GM23338 (cell line): ENCODE measurements at regions not wholly inside any gene's neighbourhood (a gene's known extent, or its start where the extent isn't known, plus 50 kb on each side); places are given as distances from the start of the nearest gene placed in this dataset.

ENCODE experiments used
- ATAC-seq: fragments of 200-7000 bp; cut with Tn5 transposase; 3 replicates; pipeline ENCODE4 v1.9.1; 2020
- DNase-seq: peaks from one replicate; pipeline ENCODE4 v3.0.0-alpha.2; 2015; ENCODE audit warnings: low spot score
- H2AFZ ChIP-seq: fragments of 200-600 bp; sonication (generic); 2 replicates; pipeline ENCODE4 v1.8.0; 2016; ENCODE audit warnings: antibody characterized with exemption, mild to moderate bottlenecking, moderate library complexity
- H3F3A ChIP-seq: fragments of 200-600 bp; sonication (generic); replicated peaks from 2 replicates; pipeline ENCODE4 v1.8.0; 2017; ENCODE audit warnings: antibody characterized with exemption, mixed run types, low read depth
- H3K27ac ChIP-seq: fragments of 200-600 bp; sonication (generic); 2 replicates; pipeline ENCODE4 v1.6.1; 2016; ENCODE audit warnings: low read depth
- H3K27me3 ChIP-seq: fragments of 200-600 bp; sonication (generic); 2 replicates; pipeline ENCODE4 v1.8.0; 2016; ENCODE audit warnings: mild to moderate bottlenecking, mixed run types, moderate library complexity; ENCODE audit not compliant: insufficient read depth
- H3K36me3 ChIP-seq: fragments of 200-600 bp; sonication (generic); 2 replicates; pipeline ENCODE4 v1.8.0; 2016; ENCODE audit warnings: mild to moderate bottlenecking; ENCODE audit not compliant: insufficient read depth
- H3K4me1 ChIP-seq: fragments of 200-600 bp; sonication (generic); 2 replicates; pipeline ENCODE4 v1.8.0; 2016; ENCODE audit warnings: mild to moderate bottlenecking, moderate library complexity; ENCODE audit not compliant: insufficient read depth
- H3K4me2 ChIP-seq: fragments of 200-600 bp; sonication (generic); 2 replicates; pipeline ENCODE4 v1.7.1; 2017; ENCODE audit warnings: mixed run types
- H3K4me3 ChIP-seq: fragments of 200-600 bp; sonication (generic); 2 replicates; pipeline ENCODE4 v1.6.1; 2016; ENCODE audit warnings: mixed run types
- H3K79me2 ChIP-seq: fragments of 200-600 bp; sonication (generic); replicated peaks from 2 replicates; pipeline ENCODE4 v1.8.0; 2017; ENCODE audit warnings: mild to moderate bottlenecking; ENCODE audit not compliant: insufficient read depth
- H3K9me2 ChIP-seq: fragments of 200-600 bp; sonication (generic); 2 replicates; pipeline ENCODE4 v1.8.0; 2017; ENCODE audit not compliant: insufficient read depth
- H4K20me1 ChIP-seq: fragments of 200-600 bp; sonication (generic); replicated peaks from 2 replicates; pipeline ENCODE4 v1.8.0; 2017; ENCODE audit warnings: mild to moderate bottlenecking; ENCODE audit not compliant: insufficient read depth
- H3K27ac Mint-ChIP-seq: 2 replicates; pipeline ENCODE4 v1.8.0; 2020; ENCODE audit warnings: inconsistent platforms, mild to moderate bottlenecking, moderate library complexity, mixed read lengths
- H3K27me3 Mint-ChIP-seq: 3 replicates; pipeline ENCODE4 v1.8.0; 2022; ENCODE audit warnings: low read depth, mild to moderate bottlenecking, moderate library complexity, mixed read lengths, inconsistent platforms; ENCODE audit not compliant: insufficient read depth, poor library complexity
- H3K36me3 Mint-ChIP-seq: 3 replicates; pipeline ENCODE4 v1.8.0; 2021; ENCODE audit warnings: low read depth, mild to moderate bottlenecking, inconsistent platforms, moderate library complexity, mixed read lengths
- H3K4me1 Mint-ChIP-seq: 3 replicates; pipeline ENCODE4 v1.8.0; 2020; ENCODE audit warnings: mild to moderate bottlenecking, inconsistent platforms, mixed read lengths
- H3K4me3 Mint-ChIP-seq: 3 replicates; pipeline ENCODE4 v1.8.0; 2021; ENCODE audit warnings: moderate library complexity, mild to moderate bottlenecking, inconsistent platforms, mixed read lengths
- H3K9me3 Mint-ChIP-seq: 3 replicates; pipeline ENCODE4 v1.8.0; 2020; ENCODE audit warnings: moderate library complexity, mild to moderate bottlenecking, inconsistent platforms, mixed read lengths
- CREB1 ChIP-seq: fragments of 250-450 bp; sonication (Bioruptor Pico); IDR thresholded peaks from 2 replicates; pipeline ENCODE4 v1.5.0; 2020; ENCODE audit warnings: low read depth, mild to moderate bottlenecking, moderate library complexity
- EZH2 ChIP-seq: fragments of 200-600 bp; sonication (generic); IDR thresholded peaks from one replicate; pipeline ENCODE4 v1.8.0; 2017; ENCODE audit warnings: antibody characterized with exemption, mild to moderate bottlenecking, low read depth; ENCODE audit not compliant: unreplicated experiment
- EZH2phosphoT487 ChIP-seq: fragments of 200-600 bp; sonication (generic); IDR thresholded peaks from one replicate; pipeline ENCODE4 v1.8.1; 2018; ENCODE audit warnings: antibody characterized with exemption; ENCODE audit not compliant: unreplicated experiment
- JUNB ChIP-seq: IDR thresholded peaks from one replicate; pipeline ENCODE4 v1.6.1; 2016; ENCODE audit warnings: antibody characterized with exemption; ENCODE audit not compliant: unreplicated experiment
- NANOG ChIP-seq: IDR thresholded peaks from 2 replicates; pipeline ENCODE4 v1.6.1; 2016; ENCODE audit warnings: antibody characterized with exemption, borderline replicate concordance
- STAT1 ChIP-seq: IDR thresholded peaks from one replicate; pipeline ENCODE4 v1.6.1; 2016; ENCODE audit warnings: antibody characterized with exemption; ENCODE audit not compliant: unreplicated experiment
- ZNF331 ChIP-seq: fragments of 250-450 bp; sonication (Bioruptor Pico); IDR thresholded peaks from 2 replicates; pipeline ENCODE4 v1.5.0; 2020; ENCODE audit warnings: low read depth, mild to moderate bottlenecking, moderate library complexity
- TF ChIP-seq, protein P1 (sequence below): IDR thresholded peaks from 2 replicates; pipeline ENCODE4 v1.6.1; 2016; ENCODE audit warnings: antibody characterized with exemption
- TF ChIP-seq, protein P2 (sequence below), 2 experiments: fragments of 200-600 bp in 1 of 2; sonication (generic) in 1 of 2; conservative IDR thresholded peaks; 2 replicates each; pipeline versions ENCODE4 v1.5.1 to v1.6.1; 2016 to 2017; ENCODE audit warnings: antibody characterized with exemption in 2 of 2, low read depth in 2 of 2, mild to moderate bottlenecking in 2 of 2, moderate library complexity in 1 of 2
- TF ChIP-seq, protein P3 (sequence below): fragments of 250-450 bp; sonication (Bioruptor Pico); IDR thresholded peaks from 2 replicates; pipeline ENCODE4 v1.5.0; 2020; ENCODE audit warnings: mild to moderate bottlenecking, moderate library complexity
- TF ChIP-seq, protein P4 (sequence below): IDR thresholded peaks from one replicate; pipeline ENCODE4 v1.6.1; 2018; ENCODE audit warnings: antibody characterized with exemption; ENCODE audit not compliant: unreplicated experiment

DNA sequence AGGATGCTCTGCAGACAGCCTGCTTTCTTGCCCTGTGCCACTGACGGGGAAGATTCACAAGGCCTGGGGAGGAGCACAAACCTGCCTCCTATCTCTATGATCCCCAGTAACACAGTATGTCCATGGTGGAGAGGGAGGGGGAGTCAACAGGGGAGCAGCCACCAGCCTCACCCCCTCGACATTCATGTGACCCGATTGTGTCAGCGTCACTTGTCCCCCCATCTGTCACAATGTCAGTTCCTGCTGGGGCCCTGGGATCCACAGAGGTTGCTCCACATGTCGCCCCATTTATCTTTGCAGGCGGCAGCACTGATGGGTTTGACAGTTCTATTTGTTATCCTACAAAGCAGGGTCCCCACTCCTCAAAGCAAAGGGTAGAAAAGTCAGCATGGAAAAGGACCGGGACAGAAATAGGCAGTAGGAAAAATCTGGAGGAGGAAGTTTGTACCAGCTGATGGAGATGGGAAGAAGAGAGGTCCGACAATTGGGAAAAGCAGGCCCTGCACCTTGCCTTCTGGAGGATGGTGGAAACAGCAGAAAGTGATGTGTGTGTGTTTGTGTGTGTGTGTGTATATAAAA lies 130.9 kb downstream of the SEC16B start (continued):
- TF ChIP-seq EZH2 (no peak), EZH2phosphoT487 (no peak), NANOG (no peak), STAT1 (no peak), CREB1 (CRISPR knock-in tag) (no peak)
- TF ChIP-seq, protein P1, sequence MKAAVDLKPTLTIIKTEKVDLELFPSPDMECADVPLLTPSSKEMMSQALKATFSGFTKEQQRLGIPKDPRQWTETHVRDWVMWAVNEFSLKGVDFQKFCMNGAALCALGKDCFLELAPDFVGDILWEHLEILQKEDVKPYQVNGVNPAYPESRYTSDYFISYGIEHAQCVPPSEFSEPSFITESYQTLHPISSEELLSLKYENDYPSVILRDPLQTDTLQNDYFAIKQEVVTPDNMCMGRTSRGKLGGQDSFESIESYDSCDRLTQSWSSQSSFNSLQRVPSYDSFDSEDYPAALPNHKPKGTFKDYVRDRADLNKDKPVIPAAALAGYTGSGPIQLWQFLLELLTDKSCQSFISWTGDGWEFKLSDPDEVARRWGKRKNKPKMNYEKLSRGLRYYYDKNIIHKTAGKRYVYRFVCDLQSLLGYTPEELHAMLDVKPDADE, result no peak
- TF ChIP-seq, protein P2, sequence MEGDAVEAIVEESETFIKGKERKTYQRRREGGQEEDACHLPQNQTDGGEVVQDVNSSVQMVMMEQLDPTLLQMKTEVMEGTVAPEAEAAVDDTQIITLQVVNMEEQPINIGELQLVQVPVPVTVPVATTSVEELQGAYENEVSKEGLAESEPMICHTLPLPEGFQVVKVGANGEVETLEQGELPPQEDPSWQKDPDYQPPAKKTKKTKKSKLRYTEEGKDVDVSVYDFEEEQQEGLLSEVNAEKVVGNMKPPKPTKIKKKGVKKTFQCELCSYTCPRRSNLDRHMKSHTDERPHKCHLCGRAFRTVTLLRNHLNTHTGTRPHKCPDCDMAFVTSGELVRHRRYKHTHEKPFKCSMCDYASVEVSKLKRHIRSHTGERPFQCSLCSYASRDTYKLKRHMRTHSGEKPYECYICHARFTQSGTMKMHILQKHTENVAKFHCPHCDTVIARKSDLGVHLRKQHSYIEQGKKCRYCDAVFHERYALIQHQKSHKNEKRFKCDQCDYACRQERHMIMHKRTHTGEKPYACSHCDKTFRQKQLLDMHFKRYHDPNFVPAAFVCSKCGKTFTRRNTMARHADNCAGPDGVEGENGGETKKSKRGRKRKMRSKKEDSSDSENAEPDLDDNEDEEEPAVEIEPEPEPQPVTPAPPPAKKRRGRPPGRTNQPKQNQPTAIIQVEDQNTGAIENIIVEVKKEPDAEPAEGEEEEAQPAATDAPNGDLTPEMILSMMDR (conservative IDR thresholded peaks at IDR 0.05; ENCODE audit: low read depth in 2 of 2), result no peak

DNA sequence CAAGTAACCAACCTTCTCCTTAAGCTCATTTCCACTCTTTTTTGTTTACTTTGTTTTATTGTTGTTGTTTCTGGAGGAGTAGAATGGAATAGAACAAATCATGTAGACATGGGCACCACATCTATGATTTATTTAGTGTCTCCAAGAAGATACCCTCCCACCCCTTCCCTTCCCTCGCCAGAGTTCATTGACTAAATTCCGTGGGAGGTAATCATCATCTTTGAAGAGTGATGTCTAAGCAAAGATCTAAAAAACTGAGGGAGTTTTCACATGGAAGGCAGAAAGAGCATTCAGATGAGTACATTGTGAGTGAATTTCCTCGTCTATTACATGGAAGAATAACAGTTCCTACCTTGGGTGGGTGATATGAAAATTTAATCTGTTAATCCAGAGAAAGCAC lies 136.2 kb downstream of the SEC16B start:
- Histone ChIP-seq H3K4me1 (peaks cover 10% of the 10 kb centered on the region; the same call in 1 of the 2 replicates), H3K36me3 (no peaks in the 10 kb centered on the region), H4K20me1 (no peaks in the 10 kb centered on the region), H3K4me2 (no peak overlapping the region), H3K79me2 (no peaks in the 10 kb centered on the region), H2AFZ (no peak overlapping the region), H3K4me3 (no peak overlapping the region), H3K9me2 (peaks cover 9% of the 10 kb centered on the region; the same call in 1 of the 2 replicates), H3F3A (no peaks in the 10 kb centered on the region), H3K27me3 (no peaks in the 10 kb centered on the region), H3K27ac (no peak overlapping the region)
- Mint-ChIP-seq H3K36me3 (no peaks in the 10 kb centered on the region), H3K4me1 (peaks cover 3% of the 10 kb centered on the region; the same call in 2 of the 3 replicates), H3K27me3 (no peaks in the 10 kb centered on the region), H3K9me3 (no peaks in the 10 kb centered on the region), H3K27ac (no peak overlapping the region), H3K4me3 (no peak overlapping the region)
- DNase-seq (no peak), ATAC-seq (no peak)
- TF ChIP-seq, protein P1, result no peak
- TF ChIP-seq, protein P3, sequence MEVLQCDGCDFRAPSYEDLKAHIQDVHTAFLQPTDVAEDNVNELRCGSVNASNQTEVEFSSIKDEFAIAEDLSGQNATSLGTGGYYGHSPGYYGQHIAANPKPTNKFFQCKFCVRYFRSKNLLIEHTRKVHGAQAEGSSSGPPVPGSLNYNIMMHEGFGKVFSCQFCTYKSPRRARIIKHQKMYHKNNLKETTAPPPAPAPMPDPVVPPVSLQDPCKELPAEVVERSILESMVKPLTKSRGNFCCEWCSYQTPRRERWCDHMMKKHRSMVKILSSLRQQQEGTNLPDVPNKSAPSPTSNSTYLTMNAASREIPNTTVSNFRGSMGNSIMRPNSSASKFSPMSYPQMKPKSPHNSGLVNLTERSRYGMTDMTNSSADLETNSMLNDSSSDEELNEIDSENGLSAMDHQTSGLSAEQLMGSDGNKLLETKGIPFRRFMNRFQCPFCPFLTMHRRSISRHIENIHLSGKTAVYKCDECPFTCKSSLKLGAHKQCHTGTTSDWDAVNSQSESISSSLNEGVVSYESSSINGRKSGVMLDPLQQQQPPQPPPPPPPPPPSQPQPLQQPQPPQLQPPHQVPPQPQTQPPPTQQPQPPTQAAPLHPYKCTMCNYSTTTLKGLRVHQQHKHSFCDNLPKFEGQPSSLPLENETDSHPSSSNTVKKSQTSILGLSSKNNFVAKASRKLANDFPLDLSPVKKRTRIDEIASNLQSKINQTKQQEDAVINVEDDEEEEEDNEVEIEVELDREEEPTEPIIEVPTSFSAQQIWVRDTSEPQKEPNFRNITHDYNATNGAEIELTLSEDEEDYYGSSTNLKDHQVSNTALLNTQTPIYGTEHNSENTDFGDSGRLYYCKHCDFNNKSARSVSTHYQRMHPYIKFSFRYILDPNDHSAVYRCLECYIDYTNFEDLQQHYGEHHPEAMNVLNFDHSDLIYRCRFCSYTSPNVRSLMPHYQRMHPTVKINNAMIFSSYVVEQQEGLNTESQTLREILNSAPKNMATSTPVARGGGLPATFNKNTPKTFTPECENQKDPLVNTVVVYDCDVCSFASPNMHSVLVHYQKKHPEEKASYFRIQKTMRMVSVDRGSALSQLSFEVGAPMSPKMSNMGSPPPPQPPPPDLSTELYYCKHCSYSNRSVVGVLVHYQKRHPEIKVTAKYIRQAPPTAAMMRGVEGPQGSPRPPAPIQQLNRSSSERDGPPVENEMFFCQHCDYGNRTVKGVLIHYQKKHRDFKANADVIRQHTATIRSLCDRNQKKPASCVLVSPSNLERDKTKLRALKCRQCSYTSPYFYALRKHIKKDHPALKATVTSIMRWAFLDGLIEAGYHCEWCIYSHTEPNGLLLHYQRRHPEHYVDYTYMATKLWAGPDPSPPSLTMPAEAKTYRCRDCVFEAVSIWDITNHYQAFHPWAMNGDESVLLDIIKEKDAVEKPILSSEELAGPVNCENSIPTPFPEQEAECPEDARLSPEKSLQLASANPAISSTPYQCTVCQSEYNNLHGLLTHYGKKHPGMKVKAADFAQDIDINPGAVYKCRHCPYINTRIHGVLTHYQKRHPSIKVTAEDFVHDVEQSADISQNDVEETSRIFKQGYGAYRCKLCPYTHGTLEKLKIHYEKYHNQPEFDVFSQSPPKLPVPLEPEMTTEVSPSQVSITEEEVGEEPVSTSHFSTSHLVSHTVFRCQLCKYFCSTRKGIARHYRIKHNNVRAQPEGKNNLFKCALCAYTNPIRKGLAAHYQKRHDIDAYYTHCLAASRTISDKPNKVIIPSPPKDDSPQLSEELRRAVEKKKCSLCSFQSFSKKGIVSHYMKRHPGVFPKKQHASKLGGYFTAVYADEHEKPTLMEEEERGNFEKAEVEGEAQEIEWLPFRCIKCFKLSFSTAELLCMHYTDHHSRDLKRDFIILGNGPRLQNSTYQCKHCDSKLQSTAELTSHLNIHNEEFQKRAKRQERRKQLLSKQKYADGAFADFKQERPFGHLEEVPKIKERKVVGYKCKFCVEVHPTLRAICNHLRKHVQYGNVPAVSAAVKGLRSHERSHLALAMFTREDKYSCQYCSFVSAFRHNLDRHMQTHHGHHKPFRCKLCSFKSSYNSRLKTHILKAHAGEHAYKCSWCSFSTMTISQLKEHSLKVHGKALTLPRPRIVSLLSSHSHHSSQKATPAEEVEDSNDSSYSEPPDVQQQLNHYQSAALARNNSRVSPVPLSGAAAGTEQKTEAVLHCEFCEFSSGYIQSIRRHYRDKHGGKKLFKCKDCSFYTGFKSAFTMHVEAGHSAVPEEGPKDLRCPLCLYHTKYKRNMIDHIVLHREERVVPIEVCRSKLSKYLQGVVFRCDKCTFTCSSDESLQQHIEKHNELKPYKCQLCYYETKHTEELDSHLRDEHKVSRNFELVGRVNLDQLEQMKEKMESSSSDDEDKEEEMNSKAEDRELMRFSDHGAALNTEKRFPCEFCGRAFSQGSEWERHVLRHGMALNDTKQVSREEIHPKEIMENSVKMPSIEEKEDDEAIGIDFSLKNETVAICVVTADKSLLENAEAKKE (CRISPR knock-in tag), result no peak
- TF ChIP-seq, protein P4, sequence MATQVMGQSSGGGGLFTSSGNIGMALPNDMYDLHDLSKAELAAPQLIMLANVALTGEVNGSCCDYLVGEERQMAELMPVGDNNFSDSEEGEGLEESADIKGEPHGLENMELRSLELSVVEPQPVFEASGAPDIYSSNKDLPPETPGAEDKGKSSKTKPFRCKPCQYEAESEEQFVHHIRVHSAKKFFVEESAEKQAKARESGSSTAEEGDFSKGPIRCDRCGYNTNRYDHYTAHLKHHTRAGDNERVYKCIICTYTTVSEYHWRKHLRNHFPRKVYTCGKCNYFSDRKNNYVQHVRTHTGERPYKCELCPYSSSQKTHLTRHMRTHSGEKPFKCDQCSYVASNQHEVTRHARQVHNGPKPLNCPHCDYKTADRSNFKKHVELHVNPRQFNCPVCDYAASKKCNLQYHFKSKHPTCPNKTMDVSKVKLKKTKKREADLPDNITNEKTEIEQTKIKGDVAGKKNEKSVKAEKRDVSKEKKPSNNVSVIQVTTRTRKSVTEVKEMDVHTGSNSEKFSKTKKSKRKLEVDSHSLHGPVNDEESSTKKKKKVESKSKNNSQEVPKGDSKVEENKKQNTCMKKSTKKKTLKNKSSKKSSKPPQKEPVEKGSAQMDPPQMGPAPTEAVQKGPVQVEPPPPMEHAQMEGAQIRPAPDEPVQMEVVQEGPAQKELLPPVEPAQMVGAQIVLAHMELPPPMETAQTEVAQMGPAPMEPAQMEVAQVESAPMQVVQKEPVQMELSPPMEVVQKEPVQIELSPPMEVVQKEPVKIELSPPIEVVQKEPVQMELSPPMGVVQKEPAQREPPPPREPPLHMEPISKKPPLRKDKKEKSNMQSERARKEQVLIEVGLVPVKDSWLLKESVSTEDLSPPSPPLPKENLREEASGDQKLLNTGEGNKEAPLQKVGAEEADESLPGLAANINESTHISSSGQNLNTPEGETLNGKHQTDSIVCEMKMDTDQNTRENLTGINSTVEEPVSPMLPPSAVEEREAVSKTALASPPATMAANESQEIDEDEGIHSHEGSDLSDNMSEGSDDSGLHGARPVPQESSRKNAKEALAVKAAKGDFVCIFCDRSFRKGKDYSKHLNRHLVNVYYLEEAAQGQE, result no peak
- no peak for TF ChIP-seq EZH2
- TF ChIP-seq JUNB, result no peak
- no peak for TF ChIP-seq ZNF331
- TF ChIP-seq CREB1 (CRISPR knock-in tag), result no peak
